OCI-LY7 (cell line): ENCODE measurements at regions not wholly inside any gene's neighbourhood (a gene's known extent, or its start where the extent isn't known, plus 50 kb on each side); places are given as distances from the start of the nearest gene placed in this dataset.

Experiments
- BruUV-seq: library from RNA; stranded (reverse); fragments of 400-500 nt; replicated peaks from 2 replicates; lab custom pipeline; 2021; lab: Mats Ljungman, UMichigan
- CTCF ChIA-PET: fragments of 300-600 bp; sonication (Branson Sonifier 250); formaldehyde crosslinking; loops from one replicate; lab custom pipeline; 2022; ENCODE audit warnings: antibody characterized with exemption; ENCODE audit not compliant: unreplicated experiment; lab: Charles Lee
- POLR2A ChIA-PET: fragments of 300-600 bp; sonication (Branson Sonifier 250); formaldehyde crosslinking; loops from one replicate; lab custom pipeline; 2022; ENCODE audit warnings: antibody characterized with exemption; lab: Charles Lee
- DNase-seq: peaks from one replicate; pipeline ENCODE4 v3.0.0-alpha.2; 2015; ENCODE audit warnings: low spot score
- H2AFZ ChIP-seq: fragments of 200-600 bp; sonication (generic), shearing (Covaris generic); 2 replicates; pipeline ENCODE4 v1.6.1; 2014; ENCODE audit warnings: mild to moderate bottlenecking, antibody characterized with exemption, low read length, moderate library complexity
- H3K27ac ChIP-seq: fragments of 200-600 bp; sonication (generic); 2 replicates; pipeline ENCODE4 v1.5.1; 2014; ENCODE audit warnings: mixed run types, low read depth, mild to moderate bottlenecking, moderate library complexity, low read length, inconsistent platforms; ENCODE audit not compliant: poor library complexity, severe bottlenecking
- H3K36me3 ChIP-seq: fragments of 200-600 bp; sonication (generic); 2 replicates; pipeline ENCODE4 v1.6.1; 2014; ENCODE audit warnings: mild to moderate bottlenecking, antibody characterized with exemption, low read length, moderate library complexity, mixed read lengths; ENCODE audit not compliant: insufficient read depth
- H3K4me1 ChIP-seq: fragments of 200-600 bp; sonication (generic); 2 replicates; pipeline ENCODE4 v1.5.1; 2014; ENCODE audit warnings: mild to moderate bottlenecking, low read length; ENCODE audit not compliant: insufficient read depth, poor library complexity, severe bottlenecking
- H3K4me2 ChIP-seq: fragments of 200-600 bp; sonication (generic); 2 replicates; pipeline ENCODE4 v1.6.1; 2014; ENCODE audit warnings: mild to moderate bottlenecking, low read length
- H3K4me3 ChIP-seq: fragments of 200-600 bp; sonication (generic); 2 replicates; pipeline ENCODE4 v1.5.1; 2014; ENCODE audit warnings: mild to moderate bottlenecking, low read depth, low read length; ENCODE audit not compliant: poor library complexity, severe bottlenecking
- H3K79me2 ChIP-seq: fragments of 200-600 bp; sonication (generic); 2 replicates; pipeline ENCODE4 v1.6.1; 2016; ENCODE audit warnings: low read depth, mild to moderate bottlenecking, low read length, moderate library complexity, mixed read lengths; ENCODE audit not compliant: insufficient read depth
- H3K9me2 ChIP-seq: fragments of 200-600 bp; sonication (generic); 2 replicates; pipeline ENCODE4 v1.6.1; 2016; ENCODE audit warnings: mild to moderate bottlenecking, low read length, mixed read lengths; ENCODE audit not compliant: insufficient read depth
- H3K9me3 ChIP-seq: fragments of 200-600 bp; sonication (generic); 2 replicates; pipeline ENCODE4 v1.6.1; 2014; ENCODE audit warnings: mild to moderate bottlenecking, mixed run types, low read length, mixed read lengths
- H4K20me1 ChIP-seq: fragments of 200-600 bp; sonication (generic); 2 replicates; pipeline ENCODE4 v1.6.1; 2014; ENCODE audit warnings: mild to moderate bottlenecking, antibody characterized with exemption, low read length, moderate library complexity, mixed read lengths; ENCODE audit not compliant: insufficient read depth
- EZH2phosphoT487 ChIP-seq: fragments of 200-600 bp; sonication (generic); IDR thresholded peaks from 2 replicates; pipeline ENCODE4 v1.6.1; 2018; ENCODE audit warnings: low read depth, borderline replicate concordance, mild to moderate bottlenecking, mixed run types, antibody characterized with exemption, low read length, moderate library complexity, mixed read lengths
- intact Hi-C: fragments of 100-400 bp; cut with micrococcal nuclease; formaldehyde crosslinking; loops from one replicate; pipeline ENCODE4 v1.10.0; 2022; ENCODE audit not compliant: unreplicated experiment
- TF ChIP-seq, protein P1 (sequence below): fragments of 200-600 bp; sonication (generic); conservative IDR thresholded peaks from 2 replicates; pipeline ENCODE4 v1.5.1; 2014; ENCODE audit warnings: mild to moderate bottlenecking, antibody characterized with exemption, low read length, moderate library complexity, mixed read lengths

DNA sequence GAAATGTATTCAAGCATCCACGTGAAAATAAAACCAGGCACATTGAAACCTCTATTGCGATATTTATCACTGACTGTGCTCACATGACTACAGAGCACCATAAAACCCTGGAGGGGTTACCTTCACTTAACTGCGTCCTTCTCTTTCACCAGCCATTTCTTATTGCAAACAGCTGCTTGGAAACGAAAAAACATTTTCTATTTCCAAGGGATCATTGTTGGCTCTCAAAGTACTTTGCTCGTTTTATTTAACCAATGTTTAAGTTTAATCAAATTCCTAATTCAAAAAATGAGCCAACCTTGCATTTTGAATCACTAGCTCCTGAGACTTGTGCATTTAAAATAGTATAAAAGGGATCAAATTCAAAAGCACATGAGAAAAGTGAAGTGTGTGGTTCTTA is 134.4 kb downstream of the OSR1 start:
- Histone ChIP-seq H3K27ac (no peak overlapping the region), H3K4me2 (no peak overlapping the region), H3K36me3 (no peaks in the 10 kb centered on the region), H3K4me3 (no peak overlapping the region), H4K20me1 (no peaks in the 10 kb centered on the region), H3K9me2 (no peaks in the 10 kb centered on the region), H2AFZ (no peak overlapping the region), H3K79me2 (no peaks in the 10 kb centered on the region), H3K9me3 (no peaks in the 10 kb centered on the region), H3K4me1 (no peaks in the 10 kb centered on the region)
- TF ChIP-seq EZH2phosphoT487 = no peak
- TF ChIP-seq, protein P1, sequence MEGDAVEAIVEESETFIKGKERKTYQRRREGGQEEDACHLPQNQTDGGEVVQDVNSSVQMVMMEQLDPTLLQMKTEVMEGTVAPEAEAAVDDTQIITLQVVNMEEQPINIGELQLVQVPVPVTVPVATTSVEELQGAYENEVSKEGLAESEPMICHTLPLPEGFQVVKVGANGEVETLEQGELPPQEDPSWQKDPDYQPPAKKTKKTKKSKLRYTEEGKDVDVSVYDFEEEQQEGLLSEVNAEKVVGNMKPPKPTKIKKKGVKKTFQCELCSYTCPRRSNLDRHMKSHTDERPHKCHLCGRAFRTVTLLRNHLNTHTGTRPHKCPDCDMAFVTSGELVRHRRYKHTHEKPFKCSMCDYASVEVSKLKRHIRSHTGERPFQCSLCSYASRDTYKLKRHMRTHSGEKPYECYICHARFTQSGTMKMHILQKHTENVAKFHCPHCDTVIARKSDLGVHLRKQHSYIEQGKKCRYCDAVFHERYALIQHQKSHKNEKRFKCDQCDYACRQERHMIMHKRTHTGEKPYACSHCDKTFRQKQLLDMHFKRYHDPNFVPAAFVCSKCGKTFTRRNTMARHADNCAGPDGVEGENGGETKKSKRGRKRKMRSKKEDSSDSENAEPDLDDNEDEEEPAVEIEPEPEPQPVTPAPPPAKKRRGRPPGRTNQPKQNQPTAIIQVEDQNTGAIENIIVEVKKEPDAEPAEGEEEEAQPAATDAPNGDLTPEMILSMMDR = no peak
- intact Hi-C loops = no loop called here
- no TSS peak for BruUV-seq
- no peak for DNase-seq
- CTCF ChIA-PET = no interaction called here
- POLR2A ChIA-PET = no interaction called here

DNA sequence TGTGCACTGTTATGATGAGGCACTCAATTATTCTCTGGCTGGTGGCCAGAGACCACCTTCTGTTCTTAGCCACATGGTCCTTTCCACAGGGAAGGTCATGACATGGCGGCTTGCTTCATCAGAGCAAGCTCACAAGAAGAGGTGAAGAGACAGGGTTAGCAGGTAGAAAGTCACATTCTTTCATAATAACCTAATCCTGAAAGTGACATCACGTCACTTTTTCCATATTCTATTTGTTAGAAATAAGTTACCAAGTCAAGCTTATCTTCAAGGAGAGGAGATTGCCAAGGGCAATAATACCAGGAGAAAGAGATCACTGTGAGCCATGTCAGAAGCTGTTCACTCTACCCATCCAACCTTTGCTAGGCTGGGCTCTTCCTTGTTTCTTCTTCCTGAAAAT is 139.4 kb downstream of the OSR1 start:
- intact Hi-C loops = no loop called here
- no peaks in the 10 kb centered on the region for H3K36me3 ChIP-seq
- ChIA-PET CTCF (no interaction called here), POLR2A (interaction anchor here (0.8 kb wide), 1 partner anchor 396 kb away, joined by 3 read pairs; no protein-coding TSS in a partner anchor)
- TF ChIP-seq, protein P1 = no peak
- no peak for TF ChIP-seq EZH2phosphoT487
- no peak overlapping the region for H3K4me2 ChIP-seq
- H4K20me1 ChIP-seq = no peaks in the 10 kb centered on the region
- H2AFZ ChIP-seq = no peak overlapping the region
- H3K79me2 ChIP-seq = no peaks in the 10 kb centered on the region
- H3K4me3 ChIP-seq = no peak overlapping the region
- no peaks in the 10 kb centered on the region for H3K4me1 ChIP-seq
- BruUV-seq = no TSS peak
- no peaks in the 10 kb centered on the region for H3K9me3 ChIP-seq
- no peaks in the 10 kb centered on the region for H3K9me2 ChIP-seq
- no peak for DNase-seq
- H3K27ac ChIP-seq = no peak overlapping the region

DNA sequence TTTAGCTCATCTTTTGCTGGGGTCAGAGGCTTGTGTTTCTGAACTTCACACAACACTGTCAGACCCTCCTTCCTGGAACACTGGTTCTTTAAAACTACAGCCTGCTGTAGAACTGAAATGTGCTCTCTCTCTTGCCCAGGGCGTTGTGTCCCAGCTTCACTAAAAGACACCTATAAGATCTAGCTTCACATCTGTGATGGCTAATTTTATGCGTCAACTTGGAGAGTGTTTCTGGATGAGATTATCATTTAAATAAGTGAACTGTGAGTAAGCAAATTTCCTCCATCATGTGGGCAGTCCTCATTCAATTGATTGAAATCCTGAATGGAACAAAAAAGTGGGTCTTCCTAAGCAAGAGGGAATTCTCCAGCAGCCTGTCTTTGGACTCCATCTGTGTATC is 140.3 kb downstream of the OSR1 start:
- intact Hi-C loops = no loop called here
- Histone ChIP-seq H3K4me3 (no peak overlapping the region), H3K79me2 (no peaks in the 10 kb centered on the region), H3K9me2 (no peaks in the 10 kb centered on the region), H3K27ac (no peak overlapping the region), H3K4me1 (no peaks in the 10 kb centered on the region), H3K4me2 (no peak overlapping the region), H4K20me1 (no peaks in the 10 kb centered on the region), H3K36me3 (no peaks in the 10 kb centered on the region), H2AFZ (no peak overlapping the region), H3K9me3 (no peaks in the 10 kb centered on the region)
- CTCF ChIA-PET = no interaction called here
- POLR2A ChIA-PET = no interaction called here
- TF ChIP-seq EZH2phosphoT487 = no peak
- TF ChIP-seq, protein P1 = no peak
- no TSS peak for BruUV-seq
- no peak for DNase-seq
